IMR-90 (cell line): ENCODE measurements at regions not wholly inside any gene's neighbourhood (a gene's known extent, or its start where the extent isn't known, plus 50 kb on each side); places are given as distances from the start of the nearest gene placed in this dataset.

Experiments used
- ATAC-seq: fragments of 200-7000 bp; cut with Tn5 transposase; 2 replicates; pipeline ENCODE4 v1.9.1; 2020; ENCODE audit warnings: low read depth, mild to moderate bottlenecking, moderate library complexity
- BruUV-seq: library from RNA; stranded (reverse); fragments of 400-500 nt; replicated peaks from 2 replicates; lab custom pipeline; 2021; lab: Mats Ljungman, UMichigan
- CTCF ChIA-PET: fragments of 300-600 bp; formaldehyde crosslinking; extraction: SDS; loops from one replicate; lab custom pipeline; 2021; ENCODE audit warnings: antibody characterized with exemption; lab: Yijun Ruan, JAX
- POLR2A ChIA-PET: fragments of 300-600 bp; sonication (Branson Sonifier 250); formaldehyde crosslinking; loops from one replicate; lab custom pipeline; 2022; ENCODE audit warnings: antibody characterized with exemption; ENCODE audit not compliant: unreplicated experiment; lab: Charles Lee
- DNase-seq: peaks from one replicate; pipeline ENCODE4 v3.0.0; 2013
- H2AFZ ChIP-seq: replicated peaks from 2 replicates; pipeline ENCODE3; 2013; ENCODE audit warnings: low read length, mild to moderate bottlenecking; ENCODE audit not compliant: poor library complexity
- H2AK5ac ChIP-seq: 2 replicates; pipeline ENCODE4 v1.6.1; 2013; ENCODE audit warnings: low read depth, low read length, inconsistent platforms
- H2AK9ac ChIP-seq: replicated peaks from 2 replicates; pipeline ENCODE3; 2013; ENCODE audit warnings: mild to moderate bottlenecking, low read depth, low read length, moderate library complexity; ENCODE audit not compliant: poor library complexity
- H2BK120ac ChIP-seq: 2 replicates; pipeline ENCODE4 v1.6.1; 2013; ENCODE audit warnings: low read depth, low read length, inconsistent platforms
- H2BK15ac ChIP-seq: 3 replicates; pipeline ENCODE4 v1.6.1; 2013; ENCODE audit warnings: low read depth, low read length, inconsistent platforms
- H2BK20ac ChIP-seq: 2 replicates; pipeline ENCODE4 v1.6.1; 2013; ENCODE audit warnings: low read depth, mild to moderate bottlenecking, inconsistent platforms, low read length, moderate library complexity
- H2BK5ac ChIP-seq: 2 replicates; pipeline ENCODE4 v1.6.1; 2013; ENCODE audit warnings: mild to moderate bottlenecking, low read depth, low read length, inconsistent platforms; ENCODE audit not compliant: poor library complexity, severe bottlenecking
- H3K14ac ChIP-seq: replicated peaks from 2 replicates; pipeline ENCODE4 v1.6.1; 2013; ENCODE audit warnings: low read depth, low read length, inconsistent platforms
- H3K18ac ChIP-seq: 2 replicates; pipeline ENCODE4 v1.6.1; 2013; ENCODE audit warnings: low read depth, low read length, control low read depth
- H3K23ac ChIP-seq: 2 replicates; pipeline ENCODE4 v1.6.1; 2013; ENCODE audit warnings: low read depth, low read length, inconsistent platforms
- H3K27ac ChIP-seq: 2 replicates; pipeline ENCODE4 v1.5.1; 2013; ENCODE audit warnings: mild to moderate bottlenecking, control low read depth, low read length; ENCODE audit not compliant: insufficient read depth
- H3K27me3 ChIP-seq: 2 replicates; pipeline ENCODE4 v1.6.1; 2013; ENCODE audit warnings: low read length; ENCODE audit not compliant: control insufficient read depth, insufficient read depth
- H3K36me3 ChIP-seq: 2 replicates; pipeline ENCODE4 v1.6.1; 2013; ENCODE audit warnings: low read length, mixed read lengths; ENCODE audit not compliant: control insufficient read depth, insufficient read depth
- H3K4ac ChIP-seq: 2 replicates; pipeline ENCODE4 v1.6.1; 2013; ENCODE audit warnings: low read depth, low read length, inconsistent platforms
- H3K4me1 ChIP-seq: 2 replicates; pipeline ENCODE4 v1.6.1; 2013; ENCODE audit warnings: low read length, mixed read lengths; ENCODE audit not compliant: control insufficient read depth, insufficient read depth
- H3K4me2 ChIP-seq: 2 replicates; pipeline ENCODE4 v1.6.1; 2013; ENCODE audit warnings: low read depth, mild to moderate bottlenecking, control low read depth, low read length, moderate library complexity
- H3K4me3 ChIP-seq: 2 replicates; pipeline ENCODE4 v1.5.1; 2013; ENCODE audit warnings: low read depth, mild to moderate bottlenecking, control low read depth, low read length, moderate library complexity; ENCODE audit not compliant: insufficient read depth
- H3K56ac ChIP-seq: 2 replicates; pipeline ENCODE4 v1.6.1; 2013; ENCODE audit warnings: low read length, inconsistent platforms; ENCODE audit not compliant: insufficient read depth; ENCODE audit errors: extremely low read depth
- H3K79me1 ChIP-seq, 2 experiments: 2 replicates each; pipeline ENCODE4 v1.6.1; 2013; ENCODE audit warnings: low read length in 2 of 2, inconsistent platforms in 1 of 2, low read depth in 1 of 2
- H3K9ac ChIP-seq: 2 replicates; pipeline ENCODE4 v1.6.1; 2013; ENCODE audit warnings: low read depth, low read length, control low read depth
- H3K9me1 ChIP-seq: 2 replicates; pipeline ENCODE4 v1.6.1; 2013; ENCODE audit warnings: low read length, inconsistent platforms; ENCODE audit not compliant: insufficient read depth
- H3K9me3 ChIP-seq: 2 replicates; pipeline ENCODE4 v1.6.1; 2013; ENCODE audit warnings: low read length; ENCODE audit not compliant: control insufficient read depth, insufficient read depth
- H4K20me1 ChIP-seq: 2 replicates; pipeline ENCODE4 v1.6.1; 2013; ENCODE audit warnings: low read length, inconsistent platforms; ENCODE audit not compliant: insufficient read depth
- H4K5ac ChIP-seq: 2 replicates; pipeline ENCODE4 v1.6.1; 2013; ENCODE audit warnings: mild to moderate bottlenecking, low read depth, low read length, control low read depth
- H4K8ac ChIP-seq, 2 experiments: 2 replicates each; pipeline ENCODE4 v1.6.1; 2013; ENCODE audit warnings: low read depth in 2 of 2, low read length in 2 of 2, control low read depth in 1 of 2, inconsistent platforms in 1 of 2
- H4K91ac ChIP-seq: 2 replicates; pipeline ENCODE4 v1.6.1; 2013; ENCODE audit warnings: low read depth, low read length, inconsistent platforms; ENCODE audit not compliant: insufficient read depth
- CHD1 ChIP-seq: IDR thresholded peaks from 2 replicates; pipeline ENCODE4 v1.6.1; 2012; ENCODE audit warnings: low read depth, low read length, improper control_type of control experiment
- CTCF ChIP-seq: conservative IDR thresholded peaks from 2 replicates; pipeline ENCODE4 v1.5.1; 2012; ENCODE audit warnings: mild to moderate bottlenecking, low read depth, low read length, improper control_type of control experiment
- FOS ChIP-seq: fragments of 150-350 bp; IDR thresholded peaks from 2 replicates; pipeline ENCODE4 v1.6.1; 2016; ENCODE audit warnings: low read depth, low read length
- MAFK ChIP-seq: IDR thresholded peaks from 2 replicates; pipeline ENCODE4 v1.6.1; 2012; ENCODE audit warnings: low read depth, low read length, improper control_type of control experiment
- MAZ ChIP-seq: IDR thresholded peaks from 2 replicates; pipeline ENCODE4 v1.6.1; 2012; ENCODE audit warnings: low read depth, mild to moderate bottlenecking, low read length, improper control_type of control experiment, moderate library complexity, borderline replicate concordance
- NFE2L2 ChIP-seq: fragments of 150-350 bp; IDR thresholded peaks from 2 replicates; pipeline ENCODE4 v1.6.1; 2016; ENCODE audit warnings: low read depth, mild to moderate bottlenecking, low read length
- RCOR1 ChIP-seq: IDR thresholded peaks from 2 replicates; pipeline ENCODE4 v1.6.1; 2012; ENCODE audit warnings: mild to moderate bottlenecking, low read length, improper control_type of control experiment; ENCODE audit not compliant: insufficient replicate concordance
- RFX5 ChIP-seq: IDR thresholded peaks from 2 replicates; pipeline ENCODE4 v1.8.0; 2012; ENCODE audit warnings: low read depth, mild to moderate bottlenecking, low read length, moderate library complexity
- SMC3 ChIP-seq: fragments of 150-350 bp; IDR thresholded peaks from 2 replicates; pipeline ENCODE4 v1.6.1; 2016; ENCODE audit warnings: low read depth, mild to moderate bottlenecking, antibody characterized with exemption, low read length, moderate library complexity
- USF2 ChIP-seq: fragments of 150-350 bp; IDR thresholded peaks from 2 replicates; pipeline ENCODE4 v1.6.1; 2017; ENCODE audit warnings: mild to moderate bottlenecking, antibody characterized with exemption, low read length, low read depth
- whole genome bisulfite sequencing, 2 experiments: methylation state at CpG; one replicate each; pipeline versions ENCODE4 v1.1.5 to v1.1.7; 2013; ENCODE audit warnings: missing lambda C conversion rate in 2 of 2; ENCODE audit not compliant: insufficient read length in 1 of 2; ENCODE audit errors: extremely low coverage in 2 of 2; 5-methylcytosine and 5-hydroxymethylcytosine counted together
- dilution Hi-C: fragments of 300-500 bp; cut with HindIII; formaldehyde crosslinking; loops from one replicate; pipeline ENCODE4 v1.14.3; 2018; ENCODE audit warnings: low sequenced_read_pairs; ENCODE audit not compliant: unreplicated experiment
- in situ Hi-C: fragments of 300-500 bp; cut with MboI; formaldehyde crosslinking; loops from 3 replicates; pipeline ENCODE4 v1.14.3; 2019; ENCODE audit warnings: low sequenced_read_pairs, inconsistent platforms, mixed read lengths
- intact Hi-C: fragments of 100-400 bp; cut with micrococcal nuclease; formaldehyde crosslinking; loops from 2 replicates; pipeline ENCODE4 v1.10.0; 2022

DNA sequence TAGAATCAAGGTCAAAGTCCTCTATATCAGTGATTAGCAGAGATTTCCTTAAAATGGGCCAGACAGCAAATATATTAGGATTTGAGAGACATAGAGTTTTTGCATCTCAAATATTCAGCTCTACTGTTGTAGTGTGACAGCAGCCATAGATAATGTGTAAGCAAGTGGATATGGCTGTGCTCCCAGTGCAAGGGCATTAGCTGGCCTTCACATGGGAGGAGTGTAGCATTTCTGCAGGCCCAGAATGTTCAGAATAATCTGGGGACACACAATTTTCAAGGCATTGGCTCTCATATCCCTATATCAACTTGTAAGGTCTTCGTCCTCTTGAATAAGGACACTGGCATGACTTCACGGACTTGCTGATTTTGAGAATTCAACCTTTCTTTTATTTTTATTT, 402.3 kb upstream of the ADAMTS5 start:
- ChIA-PET CTCF (interaction anchor here (1.2 kb wide), 1 partner anchor 19 kb away, joined by 3 read pairs; no protein-coding TSS in a partner anchor), POLR2A (no interaction called here)
- Histone ChIP-seq H3K56ac (no peak overlapping the region), H2BK120ac (peak overlapping the region; percentile 8; the same call in 1 of the 2 replicates), H3K4me1 (peaks cover 11% of the 10 kb centered on the region; the same call in 1 of the 2 replicates), H3K79me1 (no peaks in the 10 kb centered on the region), H2BK5ac (no peak overlapping the region), H3K27me3 (no peaks in the 10 kb centered on the region), H3K4me2 (no peak overlapping the region), H3K23ac (no peak overlapping the region), H3K4me3 (no peak overlapping the region), H2AK9ac (no peak overlapping the region), H3K36me3 (no peaks in the 10 kb centered on the region), H2AFZ (no peak overlapping the region), H2BK15ac (no peak overlapping the region), H3K27ac (no peak overlapping the region), H3K9me1 (peaks cover 5% of the 10 kb centered on the region; the same call in 1 of the 2 replicates), H3K4ac (no peak overlapping the region), H2AK5ac (no peak overlapping the region), H2BK20ac (no peak overlapping the region), H3K18ac (no peak overlapping the region), H4K8ac (no peak overlapping the region), H4K5ac (no peak overlapping the region), H4K20me1 (no peaks in the 10 kb centered on the region), H3K9me3 (no peaks in the 10 kb centered on the region), H4K91ac (no peak overlapping the region), H3K14ac (no peak overlapping the region), H3K9ac (no peak overlapping the region)
- no peak for DNase-seq
- dilution Hi-C loops (no loop called here), intact Hi-C loops (no loop called here), in situ Hi-C loops (no loop called here)
- BruUV-seq: no TSS peak
- TF ChIP-seq USF2 (no peak), SMC3 (no peak), CHD1 (no peak), RCOR1 (no peak), MAFK (no peak), NFE2L2 (no peak), CTCF (no peak), MAZ (no peak), FOS (no peak), RFX5 (no peak)
- no peak for ATAC-seq
- no CpG with 5 or more reads among the region's 2 CpGs for WGBS, 2 experiments
